Esophagus muscularis mucosa (tissue), 3 donors: ENCODE measurements at regions not wholly inside any gene's neighbourhood (a gene's known extent, or its start where the extent isn't known, plus 50 kb on each side); places are given as distances from the start of the nearest gene placed in this dataset.

Source experiments
- EP300 ChIP-seq: sonication (generic); formaldehyde crosslinking; IDR thresholded peaks from one replicate; pipeline ENCODE4 v1.6.1; 2017; ENCODE audit warnings: antibody characterized with exemption
- POLR2AphosphoS5 ChIP-seq, 2 donors: sonication (generic); formaldehyde crosslinking; IDR thresholded peaks; one replicate each; pipeline ENCODE4 v1.6.1; 2017; ENCODE audit warnings: antibody characterized with exemption in 2 of 2

- no peak for TF ChIP-seq POLR2AphosphoS5 (IDR thresholded peaks at IDR 0.05)
- no peak for TF ChIP-seq EP300
Observed at GRCh38 chr5:26259081-26259480, 779.3 kb downstream of the CDH9 start.
